AG08395 (cell line): ENCODE measurements at regions not wholly inside any gene's neighbourhood (a gene's known extent, or its start where the extent isn't known, plus 50 kb on each side); places are given as distances from the start of the nearest gene placed in this dataset.
"Not testable (repeated sequence)": the region's sequence is repeated elsewhere in the genome, so short reads cannot be mapped to it uniquely, and the experiment has no call there.

Experiments
- DNase-seq: peaks from one replicate; pipeline ENCODE4 v3.0.0; 2012; ENCODE audit warnings: mixed read lengths, low spot score

DNA sequence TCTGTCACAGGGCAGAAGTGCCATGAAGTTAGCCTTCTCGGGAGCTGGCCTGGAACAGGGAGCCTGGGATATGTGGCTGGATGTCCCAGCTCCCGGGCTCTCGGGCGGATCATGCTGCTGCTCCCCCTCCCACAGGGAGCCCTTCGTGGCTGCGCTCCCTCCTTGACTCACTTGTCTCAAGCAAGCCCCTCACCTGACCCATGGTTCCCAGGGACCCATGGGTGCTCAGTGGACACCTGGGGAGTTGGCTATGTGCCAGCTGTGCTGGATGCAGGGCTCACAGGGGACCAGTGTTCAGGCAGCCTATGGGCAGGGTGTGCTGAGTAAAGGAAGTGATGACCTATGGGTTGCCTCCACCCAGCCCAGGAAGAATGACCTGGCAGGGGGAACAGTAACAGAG, 213.1 kb upstream of the SGCG start:
- DNase-seq: no peak

- DNase-seq: no peak
These were observed 200.8 kb upstream of the SGCG start for GRCh38 chr13:22979952-22980351.

DNA sequence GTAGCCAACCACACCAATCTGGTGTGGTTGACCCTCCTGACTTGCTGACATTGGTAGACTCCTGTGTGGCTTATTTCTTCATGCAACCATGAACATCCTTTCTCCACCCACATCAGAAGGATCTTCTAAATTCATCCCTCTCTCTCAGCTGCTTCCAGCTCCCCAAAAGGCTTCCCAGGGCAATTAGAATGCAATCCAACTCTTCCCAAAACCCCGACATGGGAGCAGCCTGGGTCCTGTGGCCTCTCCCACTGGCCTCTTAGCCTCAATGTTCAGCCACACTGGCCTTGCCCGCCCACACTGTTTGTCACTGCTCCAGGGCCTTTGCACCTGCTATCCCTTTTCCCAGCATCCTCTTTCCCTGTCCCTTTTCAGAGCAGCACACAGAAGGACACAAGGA, 199.8 kb upstream of the SGCG start:
- DNase-seq: no peak

GRCh38 chr13:22993148-22993547, 187.6 kb upstream of the SGCG start:
- DNase-seq: no peak

GRCh38 chr13:23003446-23003845, 177.3 kb upstream of the SGCG start:
- no peak for DNase-seq

- no peak for DNase-seq
These were observed 173.4 kb upstream of the SGCG start for GRCh38 chr13:23007426-23007825.

GRCh38 chr13:23018143-23018542, 162.6 kb upstream of the SGCG start:
- DNase-seq: no peak

DNA sequence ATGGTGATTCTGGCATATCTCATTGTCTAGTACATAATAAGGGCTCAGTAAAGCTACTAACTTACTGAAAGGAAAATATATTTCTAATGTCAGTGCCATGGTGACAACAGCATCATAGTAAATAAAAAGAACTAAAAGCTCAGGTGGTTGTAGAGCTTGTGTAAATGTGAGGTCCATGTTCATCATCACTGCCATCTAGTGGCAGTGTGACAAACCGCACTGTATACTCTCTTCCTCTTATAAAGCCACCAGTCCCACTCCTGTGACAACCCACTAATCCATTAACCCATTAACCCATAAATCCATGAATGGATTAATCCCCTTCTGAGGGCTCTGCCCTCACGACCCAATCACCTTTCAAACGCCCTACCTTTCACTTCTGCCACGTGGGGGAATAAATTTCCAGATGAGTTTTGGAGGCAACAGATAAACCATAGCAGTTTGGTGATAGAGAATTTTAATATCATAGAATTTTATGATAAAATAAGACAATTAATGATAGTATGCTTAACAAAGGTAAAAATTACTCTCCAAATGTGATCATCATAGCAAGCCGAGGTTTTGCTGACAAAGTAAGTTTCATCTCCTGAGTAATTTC, 160.4 kb upstream of the SGCG start:
- peak; percentile 49 for DNase-seq

DNA sequence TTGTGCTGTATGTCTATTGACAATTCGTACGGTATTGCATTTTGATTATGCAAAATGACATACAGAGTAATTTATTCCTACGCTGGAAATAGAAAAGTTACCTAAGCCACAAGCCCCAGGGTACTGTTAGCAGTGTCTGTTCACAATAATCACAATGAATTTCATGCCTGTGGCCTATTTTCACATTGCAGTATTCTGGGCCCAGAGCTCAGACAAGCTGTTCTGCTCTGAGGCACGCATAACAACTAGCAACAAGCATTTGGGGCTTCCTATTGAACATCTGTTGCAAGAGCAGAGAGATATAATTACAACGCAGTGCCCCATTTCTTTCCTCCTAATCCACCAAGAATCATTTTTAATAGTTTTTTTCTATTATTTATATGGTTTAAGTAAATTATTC, 158.9 kb upstream of the SGCG start:
- no peak for DNase-seq

GRCh38 chr13:23022704-23023103, 158.1 kb upstream of the SGCG start:
- DNase-seq: no peak

DNA sequence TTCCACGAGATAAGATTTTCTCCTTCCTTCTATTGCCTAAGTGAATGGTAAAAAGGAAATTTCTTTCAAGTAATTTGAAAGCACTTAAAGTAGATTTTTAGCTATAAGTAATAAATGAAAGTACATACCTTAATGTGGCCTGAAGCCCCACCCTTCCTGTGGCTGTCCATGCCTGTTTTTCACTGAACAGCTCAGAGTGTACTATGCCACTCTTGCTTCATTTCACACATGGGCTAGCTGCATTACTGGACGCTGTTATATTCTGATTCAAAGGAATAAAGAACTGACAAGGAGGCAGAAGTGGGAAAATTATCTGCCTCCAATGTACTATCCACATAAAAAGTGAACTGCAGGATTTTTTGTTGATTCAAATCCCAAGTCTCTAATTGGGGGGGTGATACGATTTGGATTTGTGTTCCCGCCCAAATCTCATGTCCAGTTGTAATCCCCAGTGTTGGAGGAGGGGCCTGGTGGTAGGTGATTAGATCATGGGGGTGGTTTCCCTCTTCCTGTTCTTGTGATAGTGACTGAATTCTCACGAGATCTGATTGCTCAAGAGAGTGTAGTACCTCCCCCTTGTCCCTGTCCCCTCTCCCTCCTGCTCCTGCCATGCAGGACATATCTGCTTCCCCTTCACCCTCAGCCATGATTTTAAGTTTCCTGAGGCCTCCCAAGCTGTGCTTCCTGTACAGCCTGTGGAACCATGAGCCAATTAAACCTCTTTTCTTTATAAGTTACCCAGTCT, 154.7 kb upstream of the SGCG start:
- DNase-seq: no peak

- DNase-seq: no peak
These were observed 141.4 kb upstream of the SGCG start for GRCh38 chr13:23039266-23039935.

DNA sequence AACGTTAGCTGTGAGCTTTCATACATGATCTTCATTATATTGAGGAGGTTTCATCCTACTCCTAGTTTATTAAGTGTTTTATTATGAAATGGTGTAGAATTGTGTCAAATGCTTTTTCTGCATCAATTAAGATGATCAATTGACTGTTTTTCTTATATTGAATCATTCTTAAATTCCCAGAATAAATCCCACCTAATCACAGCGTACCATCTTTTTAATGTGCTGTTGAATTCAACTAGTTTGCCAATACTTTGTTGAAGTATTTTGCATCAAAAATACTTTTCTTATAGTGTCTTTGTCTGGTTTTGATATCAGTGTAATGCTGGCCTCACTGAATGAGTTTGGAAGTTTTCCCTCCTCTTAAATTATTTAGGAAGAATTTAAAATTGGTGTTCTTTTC, 138.6 kb upstream of the SGCG start:
- no peak for DNase-seq

- DNase-seq: no peak
These were observed 135.9 kb upstream of the SGCG start for GRCh38 chr13:23044906-23045305.

DNA sequence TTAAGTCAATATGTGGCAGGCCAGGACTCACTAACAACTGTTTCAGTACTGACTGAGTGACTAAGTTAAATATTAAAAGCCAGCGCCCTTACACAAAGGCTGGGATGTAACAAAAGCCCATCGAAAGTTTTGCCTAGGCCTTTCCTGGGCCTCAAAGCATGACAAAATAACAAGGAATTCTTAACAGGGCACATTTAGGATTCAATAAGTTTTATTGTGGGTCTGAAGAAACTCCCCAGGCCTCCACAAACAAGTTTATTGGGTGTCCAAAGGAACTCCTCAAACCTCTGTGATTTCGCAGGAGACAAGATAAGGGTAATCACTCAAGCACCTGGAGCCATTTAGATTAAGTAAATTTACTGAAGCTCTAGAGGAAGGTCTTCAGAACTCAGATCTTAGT, 130.7 kb upstream of the SGCG start:
- no peak for DNase-seq

DNA sequence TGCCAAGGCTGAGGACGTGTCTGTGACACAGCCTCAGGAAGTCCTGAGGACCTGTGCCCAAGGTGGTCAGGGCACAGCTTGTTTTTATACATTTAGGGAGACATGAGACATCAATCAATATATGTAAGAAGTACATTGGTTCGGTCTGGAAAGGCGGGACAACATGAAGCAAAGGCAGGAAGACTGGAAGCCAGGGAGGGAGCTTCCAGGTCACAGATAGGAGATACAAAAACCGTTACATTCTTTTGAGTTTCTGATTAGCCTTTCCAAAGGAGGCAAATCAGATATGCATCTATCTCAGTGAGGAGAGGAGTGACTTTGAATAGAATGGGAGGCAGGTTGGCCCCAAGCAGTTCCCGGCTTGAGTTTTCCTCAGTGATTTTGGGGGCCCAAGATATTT, 127.1 kb upstream of the SGCG start:
- not testable (repeated sequence) for DNase-seq

DNA sequence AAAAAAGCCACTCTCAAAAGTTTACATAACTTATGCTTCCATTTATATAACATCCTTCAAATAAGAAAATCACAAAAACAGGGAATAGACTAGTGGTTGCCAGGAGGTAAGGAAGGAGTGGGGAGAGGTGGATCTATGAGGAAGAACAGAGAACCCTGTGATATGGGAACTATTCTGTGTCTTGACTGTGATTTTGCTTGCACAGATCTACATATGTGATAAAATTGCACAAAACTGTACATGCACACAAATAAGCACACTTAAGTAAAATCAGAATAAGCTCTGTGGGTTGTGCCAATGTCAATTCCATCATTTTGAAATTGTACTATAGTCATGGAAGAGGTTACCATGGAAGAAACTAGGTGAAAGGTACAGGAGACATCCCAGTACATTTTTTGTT, 121.6 kb upstream of the SGCG start:
- no peak for DNase-seq

- DNase-seq: no peak
These were observed 119.8 kb upstream of the SGCG start for GRCh38 chr13:23060959-23061358.

GRCh38 chr13:23067129-23067528, 113.7 kb upstream of the SGCG start:
- no peak for DNase-seq

DNA sequence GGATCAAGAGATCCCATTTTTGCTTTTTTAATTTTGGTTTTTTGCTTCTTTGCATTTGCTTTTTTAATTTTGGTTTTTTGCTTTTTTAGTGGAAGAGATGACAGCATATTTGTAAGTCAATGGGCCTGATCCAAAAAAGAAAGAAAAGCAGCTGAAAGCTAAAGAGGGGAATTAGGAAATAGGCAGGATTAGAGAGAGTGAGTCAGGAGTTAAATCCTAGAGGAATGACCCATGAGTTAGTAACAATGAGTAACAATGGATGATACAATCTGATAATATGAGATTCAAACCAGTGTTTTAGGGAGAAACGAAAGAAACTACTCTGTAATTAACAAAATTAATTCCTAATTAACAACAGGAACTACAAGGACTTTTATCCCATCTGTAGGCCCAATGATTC, 111.2 kb upstream of the SGCG start:
- DNase-seq: peak; percentile 87

DNA sequence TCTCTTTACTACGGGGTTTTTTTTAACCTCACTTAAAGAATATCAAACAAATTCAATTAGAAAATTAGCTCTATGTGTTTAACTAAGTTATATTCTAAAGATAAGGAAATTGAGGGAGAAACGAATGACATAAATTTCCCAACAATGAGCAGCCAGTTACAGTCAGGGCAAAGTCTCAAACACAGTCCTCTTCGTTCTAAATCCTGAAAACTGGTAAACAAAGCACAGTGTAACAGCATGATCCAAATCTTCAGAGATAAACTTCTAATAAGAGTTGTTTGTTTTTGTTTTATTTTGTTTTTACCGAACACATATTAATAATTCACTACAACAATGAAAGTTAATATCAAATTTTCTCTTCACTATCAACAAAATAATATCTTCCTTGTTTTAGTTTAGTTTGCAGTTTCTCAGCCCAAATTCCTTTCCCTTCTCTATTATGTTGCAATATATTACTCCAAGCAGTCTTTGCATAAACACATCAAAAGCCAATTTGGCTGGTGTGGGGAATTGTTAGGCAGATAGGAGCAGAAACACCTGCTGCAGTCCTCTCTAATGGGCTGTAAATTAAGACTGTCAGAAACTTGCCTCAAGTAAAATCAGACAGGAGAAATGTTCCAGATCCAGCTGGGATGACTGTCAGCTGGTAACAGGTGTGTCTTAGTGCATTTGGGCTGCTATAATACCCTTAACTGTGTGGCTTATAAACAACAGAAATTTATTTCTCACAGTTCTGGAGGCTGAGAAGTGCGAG, 106.5 kb upstream of the SGCG start:
- no peak for DNase-seq

DNA sequence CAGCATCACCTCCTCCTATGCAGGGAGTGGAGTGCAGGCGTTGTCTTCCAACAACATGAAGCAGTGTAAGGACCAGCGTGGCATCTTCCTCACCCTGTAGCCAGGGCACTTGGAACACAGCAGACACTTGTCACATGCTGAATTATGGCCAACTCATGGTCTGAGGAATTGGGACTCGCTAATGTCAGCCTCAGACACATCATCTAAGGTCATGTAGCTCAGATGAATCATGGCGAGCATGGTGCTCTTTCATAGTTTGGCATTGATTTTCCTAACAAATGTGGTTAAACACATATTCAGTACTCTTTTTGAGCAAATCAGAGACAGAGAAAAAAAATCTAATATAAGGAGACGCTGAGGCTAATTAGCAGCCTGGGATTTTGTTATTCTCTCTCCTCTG, 99.6 kb upstream of the SGCG start:
- DNase-seq: peak; percentile 53

DNA sequence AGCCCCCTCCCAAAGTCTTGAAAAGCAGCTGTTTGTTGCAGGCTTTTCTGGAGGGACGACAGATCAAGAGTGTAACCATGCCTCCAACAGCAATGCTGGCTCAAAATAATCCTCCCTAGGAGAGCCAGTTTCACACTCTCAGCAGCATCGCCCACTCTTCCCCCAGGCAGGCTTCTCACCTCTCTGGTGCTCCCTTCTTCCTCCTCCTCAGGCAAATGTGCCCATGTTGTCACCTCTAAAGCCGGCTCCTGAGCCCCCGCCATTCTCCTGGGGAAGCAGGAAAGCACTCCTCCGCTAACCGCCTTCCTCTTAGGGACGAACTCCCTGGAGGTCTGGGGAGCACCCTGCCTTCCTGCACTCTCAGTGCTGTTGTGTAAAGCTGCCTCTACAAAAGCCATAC, 98.9 kb upstream of the SGCG start:
- DNase-seq: no peak
